HG02759 (cell line): ENCODE measurements at regions not wholly inside any gene's neighbourhood (a gene's known extent, or its start where the extent isn't known, plus 50 kb on each side); places are given as distances from the start of the nearest gene placed in this dataset.
"Not testable (repeated sequence)": the region's sequence is repeated elsewhere in the genome, so short reads cannot be mapped to it uniquely, and the experiment has no call there.

Experiments used
- ATAC-seq: cut with Tn5 transposase; IDR thresholded peaks from one replicate; pipeline ENCODE4 v1.9.1; 2021; ENCODE audit warnings: mild to moderate bottlenecking, moderate library complexity; ENCODE audit not compliant: unreplicated experiment

DNA sequence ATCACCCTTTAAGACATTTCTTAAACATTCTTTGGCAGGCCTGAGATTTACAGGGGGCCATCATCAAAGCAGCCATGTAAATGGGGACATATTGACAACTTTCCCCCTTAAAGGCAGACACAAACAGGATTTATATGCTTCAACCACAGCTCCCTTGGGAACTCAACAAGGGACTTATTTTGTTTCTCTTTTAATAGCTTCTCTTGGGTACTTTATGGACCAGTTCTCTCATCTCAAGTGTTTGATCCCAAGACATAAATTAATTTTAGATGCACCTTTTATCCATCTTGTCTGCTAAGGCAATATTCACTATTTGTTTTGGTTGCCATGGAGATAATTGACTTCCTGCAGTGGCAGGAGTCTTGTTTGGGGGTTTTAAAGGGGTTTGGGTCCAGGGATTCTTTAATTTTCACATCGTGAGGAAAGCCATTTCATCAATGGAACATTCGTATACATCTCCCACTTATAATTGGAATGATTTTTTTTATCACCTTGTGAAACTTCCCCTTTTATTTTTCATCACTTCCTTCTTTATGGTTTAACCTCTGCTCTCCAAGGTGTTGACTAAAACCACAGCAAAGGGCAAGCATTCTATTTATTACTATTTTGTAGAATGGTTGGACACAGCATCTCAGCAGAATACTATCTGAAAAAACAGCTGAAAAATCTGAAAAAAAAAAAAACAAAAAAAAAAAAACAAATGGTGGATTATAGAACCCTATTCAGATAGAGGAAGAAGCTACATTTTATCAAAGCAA is 726.0 kb downstream of the DIAPH3 start:
- no peak for ATAC-seq

GRCh38 chr13:59439776-59440428 is 723.8 kb downstream of the DIAPH3 start:
- ATAC-seq: no peak

GRCh38 chr13:59441068-59441467 is 722.7 kb downstream of the DIAPH3 start:
- ATAC-seq: not testable (repeated sequence)

- no peak for ATAC-seq
Observed at GRCh38 chr13:59441596-59442280, 722.0 kb downstream of the DIAPH3 start.

- no peak for ATAC-seq
Observed at GRCh38 chr13:59442461-59442860, 721.3 kb downstream of the DIAPH3 start.

- ATAC-seq: no peak
Observed at GRCh38 chr13:59442944-59443486, 720.7 kb downstream of the DIAPH3 start.

- no peak for ATAC-seq
Observed at GRCh38 chr13:59444210-59444857, 719.4 kb downstream of the DIAPH3 start.

DNA sequence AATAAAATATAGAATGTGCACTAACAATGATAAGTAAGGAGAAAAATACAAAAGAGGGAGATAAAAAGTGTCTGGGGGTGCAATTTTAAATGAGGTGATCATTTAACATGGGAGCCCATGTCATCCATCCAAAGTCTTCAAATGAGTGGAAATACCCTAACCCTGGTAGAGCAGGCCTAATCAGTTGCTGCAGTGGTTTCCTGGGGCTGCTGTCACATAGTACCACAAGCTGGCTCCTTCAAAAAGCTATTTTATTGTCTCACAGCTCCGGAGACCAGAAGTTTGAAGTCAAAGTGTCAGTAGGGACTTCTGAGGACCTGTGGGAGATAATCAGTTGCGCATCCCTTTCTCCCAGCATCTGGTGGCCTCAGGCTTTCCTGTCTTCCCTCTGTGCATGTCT is 717.9 kb downstream of the DIAPH3 start:
- ATAC-seq: no peak

- no peak for ATAC-seq
Observed at GRCh38 chr13:59446391-59446790, 717.3 kb downstream of the DIAPH3 start.

- no peak for ATAC-seq
Observed at GRCh38 chr13:59447031-59447430, 716.7 kb downstream of the DIAPH3 start.

GRCh38 chr13:59447846-59448620 is 715.7 kb downstream of the DIAPH3 start:
- ATAC-seq: no peak

GRCh38 chr13:59449750-59450149 is 714.0 kb downstream of the DIAPH3 start:
- ATAC-seq: no peak

GRCh38 chr13:59450229-59450628 is 713.5 kb downstream of the DIAPH3 start:
- no peak for ATAC-seq

DNA sequence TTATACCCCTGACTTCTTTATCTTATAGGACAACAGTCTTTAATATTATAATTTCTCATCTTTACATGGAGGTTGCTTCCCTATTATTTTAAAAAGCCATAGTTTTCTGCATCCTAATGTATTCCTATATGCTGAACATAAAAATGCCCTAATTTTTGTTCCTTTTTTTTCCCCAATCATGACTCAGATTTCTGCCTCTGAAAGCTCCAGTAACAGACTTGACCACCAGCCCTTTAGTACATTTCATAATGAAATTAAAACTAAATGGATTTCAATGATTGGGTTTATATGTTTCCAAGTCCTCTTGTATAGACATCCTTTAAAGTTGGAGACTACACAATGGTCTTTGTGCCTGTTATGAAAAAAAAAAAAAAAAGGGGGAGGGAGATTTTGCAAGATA is 712.5 kb downstream of the DIAPH3 start:
- ATAC-seq: no peak

GRCh38 chr13:59452189-59452890 is 711.4 kb downstream of the DIAPH3 start:
- ATAC-seq: no peak

- ATAC-seq: no peak
Observed at GRCh38 chr13:59458908-59459579, 704.7 kb downstream of the DIAPH3 start.

GRCh38 chr13:59459972-59460371 is 703.8 kb downstream of the DIAPH3 start:
- ATAC-seq: no peak

GRCh38 chr13:59461411-59461810 is 702.3 kb downstream of the DIAPH3 start:
- no peak for ATAC-seq

GRCh38 chr13:59463023-59463422 is 700.7 kb downstream of the DIAPH3 start:
- no peak for ATAC-seq
